ENCODE measurements at regions not wholly inside any gene's neighbourhood (a gene's known extent, or its start where the extent isn't known, plus 50 kb on each side); places are given as distances from the start of the nearest gene placed in this dataset.

- no peak for TF ChIP-seq AEBP2 (tag by site-specific recombination; IDR thresholded peaks at IDR 0.05; ENCODE audit: borderline replicate concordance)
These were observed 88.7 kb upstream of the PGRMC2 start (continued) for GRCh38 chr4:128376303-128376702.

GRCh38 chr4:128373628-128374027, 86.0 kb upstream of the PGRMC2 start:
- TF ChIP-seq KLF8 (tag by site-specific recombination; IDR thresholded peaks at IDR 0.05) (no peak), ZNF155 (tag by site-specific recombination; IDR thresholded peaks at IDR 0.05) (no peak), ZSCAN23 (tag by site-specific recombination; IDR thresholded peaks at IDR 0.05) (no peak), ZBTB10 (tag by site-specific recombination; IDR thresholded peaks at IDR 0.05) (no peak), MZF1 (tag by site-specific recombination; IDR thresholded peaks at IDR 0.05; ENCODE audit: borderline replicate concordance) (no peak)
- ChIA-PET CTCF (no interaction called here), POLR2A (no interaction called here)
- H3K4me1 ChIP-seq (ENCODE audit: control insufficient read depth, insufficient read depth, low read length), result no peaks in the 10 kb centered on the region
- no peaks in the 10 kb centered on the region for H3K36me3 ChIP-seq (ENCODE audit: control insufficient read depth in 2 of 2, insufficient read depth in 1 of 2, low read length in 2 of 2)
- no peak overlapping the region for H3K27ac ChIP-seq (ENCODE audit: extremely low read depth, low read depth, low read length)
- no peaks in the 10 kb centered on the region for H3K9me3 ChIP-seq (ENCODE audit: control insufficient read depth, insufficient read depth, low read depth, low read length)
- no peak overlapping the region for H3K4me3 ChIP-seq (ENCODE audit: low read depth, low read length)

GRCh38 chr4:128371876-128372275, 84.3 kb upstream of the PGRMC2 start:
- Histone ChIP-seq H3K36me3 (ENCODE audit: control insufficient read depth in 2 of 2, insufficient read depth in 1 of 2, low read length in 2 of 2) (no peaks in the 10 kb centered on the region), H3K4me3 (ENCODE audit: low read depth, low read length) (no peak overlapping the region), H3K9me3 (ENCODE audit: control insufficient read depth, insufficient read depth, low read depth, low read length) (no peaks in the 10 kb centered on the region), H3K27ac (ENCODE audit: extremely low read depth, low read depth, low read length) (no peak overlapping the region), H3K4me1 (ENCODE audit: control insufficient read depth, insufficient read depth, low read length) (no peaks in the 10 kb centered on the region)
- CTCF ChIA-PET, result no interaction called here
- POLR2A ChIA-PET, result no interaction called here
- TF ChIP-seq ZNF223 (tag by site-specific recombination; IDR thresholded peaks at IDR 0.05) (no peak), ZNF580 (tag by site-specific recombination; IDR thresholded peaks at IDR 0.05) (no peak), ZBTB6 (tag by site-specific recombination; IDR thresholded peaks at IDR 0.05) (no peak), FEZF1 (tag by site-specific recombination; IDR thresholded peaks at IDR 0.05) (no peak), PRDM4 (tag by site-specific recombination; IDR thresholded peaks at IDR 0.05) (no peak), ZNF211 (tag by site-specific recombination; IDR thresholded peaks at IDR 0.05; ENCODE audit: low read depth) (no peak), ZFHX2 (tag by site-specific recombination; conservative IDR thresholded peaks at IDR 0.05) (no peak), ZNF175 (tag by site-specific recombination; IDR thresholded peaks at IDR 0.05) (no peak), ZNF549 (tag by site-specific recombination; IDR thresholded peaks at IDR 0.05) (no peak), ZNF18 (tag by site-specific recombination; IDR thresholded peaks at IDR 0.05) (no peak), SP7 (tag by site-specific recombination; IDR thresholded peaks at IDR 0.05) (no peak), ZNF366 (tag by site-specific recombination; conservative IDR thresholded peaks at IDR 0.05) (no peak), ZBTB20 (tag by site-specific recombination; IDR thresholded peaks at IDR 0.05) (no peak)

All from HEK293 (cell line).